ENCODE measurements at regions not wholly inside any gene's neighbourhood (a gene's known extent, or its start where the extent isn't known, plus 50 kb on each side); places are given as distances from the start of the nearest gene placed in this dataset.
"Not testable (repeated sequence)": the region's sequence is repeated elsewhere in the genome, so short reads cannot be mapped to it uniquely, and the experiment has no call there.

DNA sequence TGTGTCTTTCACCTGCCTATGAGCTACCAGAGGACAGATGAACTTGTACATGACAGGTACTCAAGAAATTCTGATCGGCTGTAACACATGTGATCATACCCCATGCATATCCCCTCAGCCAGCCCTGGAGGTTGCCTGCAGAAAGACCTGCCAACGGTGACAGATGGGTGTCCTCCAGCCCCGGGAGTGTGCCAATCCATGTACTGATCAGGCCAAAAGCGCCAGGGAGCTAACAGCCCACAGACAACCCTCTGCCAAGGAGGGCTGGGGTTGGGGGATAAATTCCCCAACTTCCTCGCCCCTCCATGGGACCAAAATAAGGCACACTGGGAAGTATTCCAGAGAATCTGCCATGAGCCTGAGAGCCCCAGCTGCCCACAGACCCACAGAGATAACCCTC lies 189.4 kb downstream of the CCT6B start:
- no peak for DNase-seq

DNA sequence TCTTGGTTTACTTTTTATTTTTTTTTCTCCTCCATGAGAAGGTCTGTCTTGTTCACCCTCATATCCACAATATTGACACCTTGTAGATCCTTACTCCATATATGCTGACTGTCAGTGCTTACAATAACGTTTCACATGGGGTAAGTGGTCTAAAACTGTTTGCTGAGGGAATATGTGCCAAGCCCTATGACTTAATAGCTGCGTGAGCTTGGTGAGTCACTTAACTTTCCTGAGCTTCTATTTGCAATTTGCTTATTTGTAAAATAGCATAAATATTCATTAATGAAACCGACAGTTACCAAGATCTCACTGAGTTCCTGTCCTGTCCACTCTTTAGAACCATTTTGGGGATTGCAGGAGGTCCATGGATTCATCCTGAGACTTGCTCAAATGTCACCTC lies 190.7 kb downstream of the CCT6B start:
- DNase-seq, result no peak

- DNase-seq, result no peak
These were observed 190.5 kb downstream of the TMEM132E start for GRCh38 chr17:34769899-34770298.

GRCh38 chr17:34769049-34769448 lies 189.7 kb downstream of the TMEM132E start:
- no peak for DNase-seq

- DNase-seq, result no peak
These were observed 185.9 kb downstream of the TMEM132E start for GRCh38 chr17:34765291-34765690.

GRCh38 chr17:34764716-34765115 lies 185.3 kb downstream of the TMEM132E start:
- DNase-seq, result no peak

DNA sequence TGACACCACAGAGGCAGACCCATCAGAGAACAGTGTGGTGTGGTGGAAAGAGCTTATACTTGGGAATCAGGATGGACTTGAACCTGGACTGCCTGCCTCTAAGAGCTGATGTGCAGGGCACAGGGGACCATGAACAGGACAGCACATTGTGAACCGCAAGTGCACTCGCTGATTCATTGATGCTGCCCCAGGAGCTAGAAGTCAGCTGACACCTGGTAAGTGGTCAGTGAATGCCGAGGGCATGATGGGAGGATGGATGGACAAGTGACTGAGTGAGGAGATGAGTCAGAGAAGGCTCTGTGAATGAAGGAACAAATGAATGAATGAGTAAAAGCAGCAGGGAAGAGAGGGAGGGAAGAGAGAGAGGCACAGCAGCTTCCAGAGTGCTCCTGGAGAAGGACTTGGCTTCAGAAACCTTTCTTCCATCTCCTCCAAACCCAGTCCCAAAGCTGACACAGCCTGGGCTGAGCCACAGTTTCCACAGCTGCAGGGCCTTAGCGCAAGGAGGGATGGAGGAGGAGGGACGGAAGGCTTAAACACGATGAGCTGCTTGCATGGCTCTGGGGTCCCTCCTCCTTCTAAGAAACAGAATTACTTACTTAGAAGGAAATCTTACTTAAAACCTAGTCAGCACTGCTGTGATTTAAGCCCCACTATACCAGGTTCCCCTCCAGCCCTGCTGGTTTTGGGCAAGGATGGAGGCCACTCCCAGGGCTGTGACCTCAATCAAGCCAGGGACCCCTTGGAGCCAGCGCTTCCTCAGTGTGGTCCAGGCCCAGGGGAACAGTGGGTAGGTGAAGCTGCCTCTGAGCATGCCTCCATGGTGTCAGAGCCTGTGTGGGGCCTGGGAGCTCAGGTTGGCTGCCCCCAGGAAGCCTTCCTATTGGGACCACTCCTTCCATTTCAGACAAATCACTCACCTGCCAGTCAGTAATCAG lies 184.6 kb downstream of the TMEM132E start:
- DNase-seq, result no peak

GRCh38 chr17:34762078-34762477 lies 182.7 kb downstream of the TMEM132E start:
- no peak for DNase-seq

DNA sequence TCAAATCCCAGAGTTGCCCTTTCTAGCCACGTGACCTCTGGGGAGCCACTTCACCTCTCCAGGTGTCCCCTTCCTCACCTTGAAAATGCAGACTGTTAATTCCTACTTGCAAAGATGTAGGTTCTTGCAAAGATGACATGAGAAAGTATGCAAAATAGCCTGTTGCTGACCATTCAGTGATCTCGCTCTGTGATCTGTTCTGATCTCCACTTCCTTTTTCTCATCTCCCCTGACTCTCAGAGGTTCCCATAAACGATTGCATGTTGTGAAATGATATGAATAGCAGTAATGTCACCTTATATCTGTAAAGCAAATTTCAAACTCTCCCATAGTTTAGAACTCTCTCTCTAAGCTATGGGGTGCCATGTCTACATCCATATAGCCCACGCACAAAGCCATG lies 182.3 kb downstream of the TMEM132E start:
- no peak for DNase-seq

GRCh38 chr17:34760931-34761495 lies 181.6 kb downstream of the TMEM132E start:
- DNase-seq, result no peak

GRCh38 chr17:34758718-34759117 lies 179.3 kb downstream of the TMEM132E start:
- no peak for DNase-seq

DNA sequence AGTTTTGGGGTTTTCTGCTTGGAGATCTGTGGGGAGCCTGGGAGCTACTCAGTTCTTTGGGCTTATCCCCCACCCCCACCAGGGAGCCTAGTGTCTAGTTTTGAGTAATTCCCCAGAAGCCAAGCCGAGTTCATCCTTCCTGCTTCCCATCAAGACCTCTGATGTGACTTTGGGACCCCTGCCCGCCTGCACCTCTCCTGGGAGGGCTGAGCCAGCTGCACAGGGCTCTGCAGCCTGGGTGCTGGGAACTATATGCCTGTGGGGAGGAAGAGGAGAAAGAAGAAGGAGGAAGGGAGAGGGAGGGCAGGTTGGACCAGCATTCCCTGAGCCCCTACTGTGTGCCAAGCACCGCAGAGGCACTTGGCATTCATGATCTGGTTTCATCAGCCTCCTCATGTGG lies 178.9 kb downstream of the TMEM132E start:
- DNase-seq, result no peak

GRCh38 chr17:34757611-34758010 lies 178.2 kb downstream of the TMEM132E start:
- DNase-seq, result no peak

DNA sequence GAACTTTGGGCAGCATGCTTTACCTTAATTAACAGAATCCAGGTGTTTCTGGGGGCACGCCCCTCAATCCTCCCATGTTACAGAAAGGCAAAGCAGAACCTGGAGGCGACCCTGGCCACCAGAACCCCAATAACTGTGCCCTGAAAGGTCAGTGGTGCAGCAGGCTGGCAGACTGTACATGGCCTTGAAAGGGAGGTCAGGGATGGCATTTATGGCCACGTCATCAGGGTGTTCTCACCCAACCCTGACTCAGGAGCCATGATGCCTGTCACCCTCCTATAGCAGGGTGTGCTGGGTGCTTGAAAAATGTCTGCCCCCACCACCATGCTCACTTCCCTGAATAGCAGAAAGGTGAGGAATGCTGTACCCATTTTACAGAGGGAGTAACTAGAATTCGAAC lies 177.7 kb downstream of the TMEM132E start:
- no peak for DNase-seq

GRCh38 chr17:34756637-34757021 lies 177.2 kb downstream of the TMEM132E start:
- no peak for DNase-seq

DNA sequence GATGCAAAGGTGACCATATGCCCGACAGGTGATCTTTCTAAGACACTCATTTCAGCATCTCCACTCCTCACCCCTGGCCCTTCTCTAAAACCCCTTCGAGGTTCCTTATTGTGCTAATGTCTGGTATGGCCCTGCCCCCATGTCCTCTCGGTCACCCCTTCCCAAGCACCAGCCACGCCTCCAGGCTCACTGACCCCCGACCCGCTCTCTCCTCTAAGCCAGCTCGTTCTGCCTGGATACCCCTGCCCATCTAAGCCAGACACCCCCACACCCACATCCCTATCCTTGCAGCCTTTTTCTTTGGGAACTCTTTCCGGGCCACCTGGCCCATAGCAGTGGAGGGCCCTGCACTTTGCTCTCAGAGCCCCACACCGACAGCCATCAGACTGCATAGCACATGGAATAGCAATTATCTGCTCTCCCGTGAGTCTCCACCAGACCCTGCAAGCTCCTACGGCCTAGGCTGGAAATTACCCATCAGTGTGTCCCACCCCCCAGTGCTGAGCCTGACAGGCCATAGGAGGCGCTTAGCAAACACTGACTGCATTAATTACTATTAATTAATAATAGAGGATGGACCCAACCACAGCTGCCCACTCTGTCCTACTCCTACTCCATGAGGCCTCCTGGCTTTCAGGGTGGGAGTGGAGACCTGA lies 176.7 kb downstream of the TMEM132E start:
- DNase-seq, result no peak

GRCh38 chr17:34755371-34755770 lies 176.0 kb downstream of the TMEM132E start:
- no peak for DNase-seq

DNA sequence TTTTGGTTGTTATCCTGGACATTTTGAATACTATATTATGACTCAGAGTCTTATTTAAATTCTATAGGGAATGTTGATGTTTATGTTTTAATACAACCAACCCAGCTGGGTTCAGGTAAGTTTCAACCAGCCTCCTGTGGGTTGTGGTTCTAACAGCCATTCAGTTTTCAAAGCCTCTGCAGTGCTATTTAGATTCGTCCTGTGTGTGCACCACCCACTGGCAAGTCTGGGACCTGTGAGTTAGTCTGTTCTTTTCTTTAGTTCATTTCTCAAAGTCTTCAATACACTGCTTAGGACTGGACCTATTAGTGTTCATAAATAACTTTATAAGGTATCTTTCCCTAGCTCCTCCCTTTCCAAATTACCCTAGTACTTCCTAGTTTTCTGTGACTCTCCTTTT lies 170.6 kb downstream of the TMEM132E start:
- DNase-seq, result no peak

DNA sequence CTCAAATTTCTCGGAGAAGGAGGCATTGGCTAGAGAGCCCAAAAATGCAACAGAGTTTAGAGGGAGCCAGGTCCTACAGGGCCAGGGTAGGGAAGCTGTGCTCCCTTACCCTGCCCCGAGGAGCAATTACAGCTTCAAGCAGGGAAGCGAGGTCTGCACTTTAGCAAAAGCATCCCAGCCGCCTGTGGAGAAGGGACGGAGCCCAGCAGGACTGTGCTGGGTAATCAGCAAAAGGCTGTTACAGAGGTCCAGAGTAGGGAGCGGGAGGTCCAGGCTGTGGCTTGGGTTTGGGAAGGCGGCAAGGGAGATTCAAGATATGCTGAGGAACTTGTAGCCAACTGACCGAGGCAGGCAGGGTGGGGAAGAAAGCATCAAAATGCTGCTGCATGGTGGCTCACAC lies 162.6 kb downstream of the TMEM132E start:
- DNase-seq, result no peak

- DNase-seq, result no peak
These were observed 161.5 kb downstream of the TMEM132E start for GRCh38 chr17:34740565-34741520.

- DNase-seq, result no peak
These were observed 160.0 kb downstream of the TMEM132E start for GRCh38 chr17:34739386-34739785.

DNA sequence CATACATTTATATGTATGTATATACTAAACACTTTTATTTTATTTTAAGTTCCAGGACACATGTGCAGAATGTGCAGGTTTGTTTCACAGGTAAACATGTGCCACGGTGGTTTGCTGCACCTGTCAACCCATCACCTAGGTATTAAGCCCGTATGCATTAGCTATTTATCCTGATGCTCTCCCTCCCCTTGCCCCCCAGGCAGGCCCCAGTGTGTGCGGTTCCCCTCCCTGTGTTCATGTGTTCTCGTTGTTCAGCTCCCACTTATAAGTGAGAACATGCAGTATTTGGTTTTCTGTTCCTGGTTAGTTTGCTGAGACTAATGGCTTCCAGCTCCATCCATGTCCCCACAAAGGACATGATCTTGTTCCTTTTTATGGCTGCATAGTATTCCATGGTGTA lies 158.3 kb downstream of the TMEM132E start:
- DNase-seq, result not testable (repeated sequence)

DNA sequence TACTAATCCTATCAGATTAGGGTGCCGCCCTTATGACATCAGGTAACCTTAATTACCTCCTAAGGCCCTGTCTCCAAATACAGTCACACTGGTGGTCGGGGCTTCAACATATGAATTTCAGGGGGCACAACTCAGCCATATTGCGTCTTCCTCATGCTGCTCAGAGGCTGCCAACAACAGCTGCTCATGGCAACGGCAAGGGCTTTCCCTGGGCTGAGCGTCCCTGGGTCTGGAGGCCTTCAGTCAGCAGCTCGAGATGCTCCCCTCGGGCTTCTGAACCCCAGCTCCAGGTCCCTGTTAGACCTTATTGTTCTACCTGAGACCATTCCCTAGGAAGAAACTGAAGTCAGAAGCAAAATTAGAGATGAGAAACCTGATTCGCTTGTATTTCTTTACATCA lies 157.2 kb downstream of the TMEM132E start:
- DNase-seq, result no peak

Data from NCI-H2029 treated with DMSO at 0.1 percent for 48 hours (cell line).